ENCODE measurements at regions not wholly inside any gene's neighbourhood (a gene's known extent, or its start where the extent isn't known, plus 50 kb on each side); places are given as distances from the start of the nearest gene placed in this dataset.
A peak's percentile ranks its signal among the peaks of the same experiment; 100 is the strongest.

GRCh38 chr9:96160866-96161265 is 141.1 kb downstream of the HSD17B3 start:
- no peak overlapping the region for H3K4me3 ChIP-seq (ENCODE audit: low read depth in 1 of 3, low read length in 3 of 3)
- H3K4me1 ChIP-seq (ENCODE audit: control insufficient read depth in 3 of 3, insufficient read depth in 2 of 3, low read depth in 1 of 3, low read length in 2 of 3): no peaks in the 10 kb centered on the region
- peaks cover 0 to 8% of the 10 kb centered on the region in 2 donors for H3K9me3 ChIP-seq (ENCODE audit: control insufficient read depth in 2 of 2, insufficient read depth in 1 of 2, low read depth in 1 of 2, low read length in 1 of 2)
- WGBS, 3 donors: 91 to 97% (median 94%) methylated on average over 5 of the region's 5 CpGs
- FAIRE-seq (no peak), DNase-seq (no peak)
- H3K27me3 ChIP-seq (ENCODE audit: control insufficient read depth in 3 of 3, insufficient read depth in 3 of 3, low read length in 3 of 3): no peaks in the 10 kb centered on the region
- H3K36me3 ChIP-seq (ENCODE audit: control insufficient read depth in 3 of 3, insufficient read depth in 2 of 3, low read depth in 1 of 3, low read length in 3 of 3): no peaks in the 10 kb centered on the region
- H3K27ac ChIP-seq (ENCODE audit: low read depth in 1 of 3, low read length in 2 of 3): no peak overlapping the region

GRCh38 chr9:96160168-96160567 is 141.8 kb downstream of the HSD17B3 start:
- H3K27ac ChIP-seq (ENCODE audit: low read depth in 1 of 3, low read length in 2 of 3): no peak overlapping the region
- FAIRE-seq: no peak
- DNase-seq: no peak
- no peaks in the 10 kb centered on the region for H3K27me3 ChIP-seq (ENCODE audit: control insufficient read depth in 3 of 3, insufficient read depth in 3 of 3, low read length in 3 of 3)
- H3K36me3 ChIP-seq (ENCODE audit: control insufficient read depth in 3 of 3, insufficient read depth in 2 of 3, low read depth in 1 of 3, low read length in 3 of 3): no peaks in the 10 kb centered on the region
- WGBS, 3 donors: 69 to 76% (median 75%) methylated on average over 6 of the region's 6 CpGs
- H3K9me3 ChIP-seq (ENCODE audit: control insufficient read depth in 2 of 2, insufficient read depth in 1 of 2, low read depth in 1 of 2, low read length in 1 of 2): peaks cover 0 to 8% of the 10 kb centered on the region in 2 donors
- no peaks in the 10 kb centered on the region for H3K4me1 ChIP-seq (ENCODE audit: control insufficient read depth in 3 of 3, insufficient read depth in 2 of 3, low read depth in 1 of 3, low read length in 2 of 3)
- no peak overlapping the region for H3K4me3 ChIP-seq (ENCODE audit: low read depth in 1 of 3, low read length in 3 of 3)

- FAIRE-seq: no peak
- Histone ChIP-seq H3K27me3 (ENCODE audit: control insufficient read depth in 3 of 3, insufficient read depth in 3 of 3, low read length in 3 of 3) (no peaks in the 10 kb centered on the region), H3K4me1 (ENCODE audit: control insufficient read depth in 3 of 3, insufficient read depth in 2 of 3, low read depth in 1 of 3, low read length in 2 of 3) (no peaks in the 10 kb centered on the region), H3K27ac (ENCODE audit: low read depth in 1 of 3, low read length in 2 of 3) (peak overlapping the region in 1 of 3 donors; percentile 17), H3K4me3 (ENCODE audit: low read depth in 1 of 3, low read length in 3 of 3) (no peak overlapping the region), H3K36me3 (ENCODE audit: control insufficient read depth in 3 of 3, insufficient read depth in 2 of 3, low read depth in 1 of 3, low read length in 3 of 3) (no peaks in the 10 kb centered on the region), H3K9me3 (ENCODE audit: control insufficient read depth in 2 of 2, insufficient read depth in 1 of 2, low read depth in 1 of 2, low read length in 1 of 2) (peaks cover 0 to 8% of the 10 kb centered on the region in 2 donors)
- DNase-seq: no peak
- WGBS, 3 donors: 86 to 96% (median 95%) methylated on average over 4 of the region's 4 CpGs
These were observed 142.4 kb downstream of the HSD17B3 start for GRCh38 chr9:96159596-96159995.

GRCh38 chr9:96158909-96159575 is 142.9 kb downstream of the HSD17B3 start:
- H3K4me3 ChIP-seq (ENCODE audit: low read depth in 1 of 3, low read length in 3 of 3): no peak overlapping the region
- H3K36me3 ChIP-seq (ENCODE audit: control insufficient read depth in 3 of 3, insufficient read depth in 2 of 3, low read depth in 1 of 3, low read length in 3 of 3): no peaks in the 10 kb centered on the region
- FAIRE-seq: no peak
- peak overlapping the region in 1 of 3 donors; percentile 17 for H3K27ac ChIP-seq (ENCODE audit: low read depth in 1 of 3, low read length in 2 of 3)
- WGBS, 3 donors: 59 to 78% (median 62%) methylated on average over 9 of the region's 9 CpGs
- DNase-seq: no peak
- H3K9me3 ChIP-seq (ENCODE audit: control insufficient read depth in 2 of 2, insufficient read depth in 1 of 2, low read depth in 1 of 2, low read length in 1 of 2): peaks cover 0 to 8% of the 10 kb centered on the region in 2 donors
- no peaks in the 10 kb centered on the region for H3K27me3 ChIP-seq (ENCODE audit: control insufficient read depth in 3 of 3, insufficient read depth in 3 of 3, low read length in 3 of 3)
- H3K4me1 ChIP-seq (ENCODE audit: control insufficient read depth in 3 of 3, insufficient read depth in 2 of 3, low read depth in 1 of 3, low read length in 2 of 3): no peaks in the 10 kb centered on the region

GRCh38 chr9:96158147-96158546 is 143.8 kb downstream of the HSD17B3 start:
- H3K4me1 ChIP-seq (ENCODE audit: control insufficient read depth in 3 of 3, insufficient read depth in 2 of 3, low read depth in 1 of 3, low read length in 2 of 3): no peaks in the 10 kb centered on the region
- no peaks in the 10 kb centered on the region for H3K27me3 ChIP-seq (ENCODE audit: control insufficient read depth in 3 of 3, insufficient read depth in 3 of 3, low read length in 3 of 3)
- no peak overlapping the region for H3K27ac ChIP-seq (ENCODE audit: low read depth in 1 of 3, low read length in 2 of 3)
- 92 to 97% (median 95%) methylated on average over 8 of the region's 8 CpGs for WGBS, 3 donors
- DNase-seq (no peak), FAIRE-seq (no peak)
- peaks cover 0 to 8% of the 10 kb centered on the region in 2 donors for H3K9me3 ChIP-seq (ENCODE audit: control insufficient read depth in 2 of 2, insufficient read depth in 1 of 2, low read depth in 1 of 2, low read length in 1 of 2)
- H3K36me3 ChIP-seq (ENCODE audit: control insufficient read depth in 3 of 3, insufficient read depth in 2 of 3, low read depth in 1 of 3, low read length in 3 of 3): no peaks in the 10 kb centered on the region
- no peak overlapping the region for H3K4me3 ChIP-seq (ENCODE audit: low read depth in 1 of 3, low read length in 3 of 3)

- Histone ChIP-seq H3K4me3 (ENCODE audit: low read depth in 1 of 3, low read length in 3 of 3) (no peak overlapping the region), H3K4me1 (ENCODE audit: control insufficient read depth in 3 of 3, insufficient read depth in 2 of 3, low read depth in 1 of 3, low read length in 2 of 3) (no peaks in the 10 kb centered on the region), H3K27me3 (ENCODE audit: control insufficient read depth in 3 of 3, insufficient read depth in 3 of 3, low read length in 3 of 3) (no peaks in the 10 kb centered on the region), H3K27ac (ENCODE audit: low read depth in 1 of 3, low read length in 2 of 3) (peak overlapping the region in 1 of 3 donors; percentile 28), H3K36me3 (ENCODE audit: control insufficient read depth in 3 of 3, insufficient read depth in 2 of 3, low read depth in 1 of 3, low read length in 3 of 3) (no peaks in the 10 kb centered on the region), H3K9me3 (ENCODE audit: control insufficient read depth in 2 of 2, insufficient read depth in 1 of 2, low read depth in 1 of 2, low read length in 1 of 2) (peaks cover 0 to 8% of the 10 kb centered on the region in 2 donors)
- FAIRE-seq: no peak
- DNase-seq: no peak
- 0 to 58% (median 0%) methylated on average over 1 of the region's 1 CpG for WGBS, 3 donors
These were observed 144.3 kb downstream of the HSD17B3 start for GRCh38 chr9:96157675-96158074.

- peaks cover 0 to 8% of the 10 kb centered on the region in 2 donors for H3K9me3 ChIP-seq (ENCODE audit: control insufficient read depth in 2 of 2, insufficient read depth in 1 of 2, low read depth in 1 of 2, low read length in 1 of 2)
- H3K27ac ChIP-seq (ENCODE audit: low read depth in 1 of 3, low read length in 2 of 3): peak overlapping the region in 1 of 3 donors; percentile 19
- no peak for FAIRE-seq
- DNase-seq: no peak
- no peaks in the 10 kb centered on the region for H3K36me3 ChIP-seq (ENCODE audit: control insufficient read depth in 3 of 3, insufficient read depth in 2 of 3, low read depth in 1 of 3, low read length in 3 of 3)
- H3K4me1 ChIP-seq (ENCODE audit: control insufficient read depth in 3 of 3, insufficient read depth in 2 of 3, low read depth in 1 of 3, low read length in 2 of 3): no peaks in the 10 kb centered on the region
- H3K27me3 ChIP-seq (ENCODE audit: control insufficient read depth in 3 of 3, insufficient read depth in 3 of 3, low read length in 3 of 3): no peaks in the 10 kb centered on the region
- H3K4me3 ChIP-seq (ENCODE audit: low read depth in 1 of 3, low read length in 3 of 3): no peak overlapping the region
- 64 to 87% (median 78%) methylated on average over 10 of the region's 10 CpGs for WGBS, 3 donors
These were observed 145.6 kb downstream of the HSD17B3 start for GRCh38 chr9:96156171-96156974.

- WGBS, 3 donors: 85 to 93% (median 92%) methylated on average over 13 of the region's 13 CpGs
These were observed 147.9 kb downstream of the HSD17B3 start for GRCh38 chr9:96154081-96154480.

More at GRCh38 chr9:96154081-96154480, 147.9 kb downstream of the HSD17B3 start:
- no peak for FAIRE-seq
- Histone ChIP-seq H3K27me3 (ENCODE audit: control insufficient read depth in 3 of 3, insufficient read depth in 3 of 3, low read length in 3 of 3) (no peaks in the 10 kb centered on the region), H3K36me3 (ENCODE audit: control insufficient read depth in 3 of 3, insufficient read depth in 2 of 3, low read depth in 1 of 3, low read length in 3 of 3) (no peaks in the 10 kb centered on the region), H3K4me3 (ENCODE audit: low read depth in 1 of 3, low read length in 3 of 3) (no peak overlapping the region), H3K27ac (ENCODE audit: low read depth in 1 of 3, low read length in 2 of 3) (no peak overlapping the region), H3K9me3 (ENCODE audit: control insufficient read depth in 2 of 2, insufficient read depth in 1 of 2, low read depth in 1 of 2, low read length in 1 of 2) (no peaks in the 10 kb centered on the region), H3K4me1 (ENCODE audit: control insufficient read depth in 3 of 3, insufficient read depth in 2 of 3, low read depth in 1 of 3, low read length in 2 of 3) (peaks cover 0 to 2% (median 0%) of the 10 kb centered on the region in 3 donors)
- no peak for DNase-seq

All from small intestine (tissue), 7 donors.